ENCODE measurements at regions not wholly inside any gene's neighbourhood (a gene's known extent, or its start where the extent isn't known, plus 50 kb on each side); places are given as distances from the start of the nearest gene placed in this dataset.
"Not testable (repeated sequence)": the region's sequence is repeated elsewhere in the genome, so short reads cannot be mapped to it uniquely, and the experiment has no call there.

DNA sequence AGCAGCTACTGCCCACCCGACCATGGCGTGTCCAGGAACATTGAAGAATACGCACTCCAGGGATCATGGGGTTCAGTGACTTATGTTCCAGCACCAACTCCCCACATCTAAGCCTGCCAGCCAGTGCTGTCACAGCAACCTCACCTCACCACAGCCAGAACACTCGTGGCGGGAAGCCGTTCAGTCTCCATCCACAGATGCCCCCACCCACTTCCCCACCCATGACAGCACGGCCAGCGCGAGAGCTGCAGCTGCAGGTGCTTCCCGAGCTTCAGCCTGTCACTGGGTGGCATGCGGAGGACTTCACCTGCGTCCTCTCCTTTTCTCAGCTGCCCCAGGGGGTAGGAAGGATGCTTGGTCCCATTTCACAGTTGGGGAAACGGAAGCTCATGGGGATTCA is 50.3 kb downstream of the RBFOX3 start:
- H3K4me1 ChIP-seq (ENCODE audit: insufficient read depth, low read length) = peaks cover 18% of the 10 kb centered on the region
- no peaks in the 10 kb centered on the region for H3K36me3 ChIP-seq (ENCODE audit: insufficient read depth, low read length)
- no peaks in the 10 kb centered on the region for H3K9me3 ChIP-seq (ENCODE audit: low read length)
- no peak overlapping the region for H3K27ac ChIP-seq (ENCODE audit: low read depth, low read length)
- H3K9ac ChIP-seq (ENCODE audit: low read length) = no peak overlapping the region
- no peaks in the 10 kb centered on the region for H3K27me3 ChIP-seq (ENCODE audit: control insufficient read depth in 1 of 2, insufficient read depth in 2 of 2, low read length in 2 of 2)
- H3K4me3 ChIP-seq (ENCODE audit: low read depth in 1 of 2, low read length in 2 of 2) = no peak overlapping the region

DNA sequence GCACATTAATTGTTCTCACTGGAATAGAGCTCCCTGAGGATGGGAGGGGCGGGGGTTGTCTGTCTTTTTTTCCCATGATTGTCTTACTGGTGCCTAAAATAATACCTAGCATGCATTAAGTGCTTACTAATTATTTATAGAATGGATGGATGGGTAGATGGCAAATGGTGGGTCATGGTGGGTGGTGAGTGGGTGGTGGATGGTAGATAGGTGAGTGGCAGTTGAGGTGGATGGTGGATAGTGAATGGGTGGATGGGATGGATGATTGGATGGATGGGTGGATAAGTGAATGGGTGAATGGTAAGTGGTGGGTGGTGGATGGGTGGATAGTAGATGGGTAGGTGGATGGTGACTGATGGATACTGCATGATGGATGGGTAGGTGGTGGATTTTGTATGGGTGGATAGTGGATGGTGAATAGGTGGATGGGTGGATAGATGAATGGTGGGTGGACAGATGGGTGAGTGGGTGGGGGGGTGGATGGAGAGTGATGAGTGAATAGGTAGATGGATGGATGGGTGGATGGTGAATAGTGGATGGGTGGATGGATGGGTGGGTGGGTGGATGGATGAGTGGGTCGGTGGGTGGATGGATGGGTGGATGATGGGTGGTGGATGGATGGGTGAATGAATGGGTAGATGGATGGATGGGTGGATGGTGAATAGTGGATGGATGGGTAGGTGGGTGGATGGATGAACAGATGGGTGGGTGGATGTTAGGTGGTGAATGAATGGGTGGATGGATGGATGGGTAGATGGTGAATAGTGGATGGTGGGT is 51.6 kb downstream of the RBFOX3 start:
- Histone ChIP-seq H3K9me3 (ENCODE audit: low read length) (no peaks in the 10 kb centered on the region), H3K4me1 (ENCODE audit: insufficient read depth, low read length) (peaks cover 18% of the 10 kb centered on the region), H3K4me3 (ENCODE audit: low read depth in 1 of 2, low read length in 2 of 2) (no peak overlapping the region), H3K27me3 (ENCODE audit: control insufficient read depth in 1 of 2, insufficient read depth in 2 of 2, low read length in 2 of 2) (no peaks in the 10 kb centered on the region), H3K9ac (ENCODE audit: low read length) (no peak overlapping the region), H3K27ac (ENCODE audit: low read depth, low read length) (no peak overlapping the region), H3K36me3 (ENCODE audit: insufficient read depth, low read length) (no peaks in the 10 kb centered on the region)

DNA sequence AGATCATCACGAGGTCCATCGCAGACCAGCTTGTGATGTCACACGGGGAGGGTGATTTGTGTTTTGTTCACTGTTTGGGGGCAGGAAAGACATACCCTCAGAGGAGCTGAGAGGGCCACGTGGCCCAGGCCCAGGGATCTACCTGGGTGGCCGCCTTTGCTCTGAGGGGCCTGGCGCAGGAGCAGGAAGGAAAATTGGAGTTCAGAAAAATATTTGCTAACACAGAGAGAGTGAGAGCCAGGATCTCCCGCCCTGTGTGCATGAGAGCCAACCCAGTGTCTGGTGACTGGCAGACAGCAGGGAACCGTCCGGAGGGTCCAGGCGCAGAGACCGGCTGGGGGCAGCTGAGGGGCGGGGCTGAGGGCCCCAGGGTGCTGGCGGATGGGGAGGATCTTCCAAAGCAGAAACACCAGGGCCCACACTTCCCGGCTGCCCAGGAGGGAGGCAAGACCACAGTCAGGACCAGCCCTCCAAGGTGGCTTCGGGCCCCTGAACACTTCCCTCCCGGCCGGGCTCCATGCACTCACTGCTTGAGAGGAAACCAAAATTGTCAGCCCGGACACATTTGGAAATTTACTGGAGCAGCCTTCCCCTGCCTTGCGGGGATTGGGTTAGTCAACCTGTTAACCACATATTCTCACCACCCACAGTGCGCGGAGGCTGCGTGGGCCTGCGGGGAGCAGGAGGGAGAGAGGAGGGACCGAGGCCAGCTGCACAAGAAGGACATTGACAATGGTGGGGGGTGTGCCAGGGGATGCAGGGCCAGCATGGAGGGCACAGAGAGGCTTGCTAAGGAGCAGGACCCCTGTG is 52.6 kb downstream of the RBFOX3 start:
- Histone ChIP-seq H3K36me3 (ENCODE audit: insufficient read depth, low read length) (no peaks in the 10 kb centered on the region), H3K27ac (ENCODE audit: low read depth, low read length) (no peak overlapping the region), H3K4me3 (ENCODE audit: low read depth in 1 of 2, low read length in 2 of 2) (no peak overlapping the region), H3K4me1 (ENCODE audit: insufficient read depth, low read length) (peaks cover 18% of the 10 kb centered on the region), H3K9ac (ENCODE audit: low read length) (no peak overlapping the region), H3K9me3 (ENCODE audit: low read length) (no peaks in the 10 kb centered on the region), H3K27me3 (ENCODE audit: control insufficient read depth in 1 of 2, insufficient read depth in 2 of 2, low read length in 2 of 2) (no peaks in the 10 kb centered on the region)

DNA sequence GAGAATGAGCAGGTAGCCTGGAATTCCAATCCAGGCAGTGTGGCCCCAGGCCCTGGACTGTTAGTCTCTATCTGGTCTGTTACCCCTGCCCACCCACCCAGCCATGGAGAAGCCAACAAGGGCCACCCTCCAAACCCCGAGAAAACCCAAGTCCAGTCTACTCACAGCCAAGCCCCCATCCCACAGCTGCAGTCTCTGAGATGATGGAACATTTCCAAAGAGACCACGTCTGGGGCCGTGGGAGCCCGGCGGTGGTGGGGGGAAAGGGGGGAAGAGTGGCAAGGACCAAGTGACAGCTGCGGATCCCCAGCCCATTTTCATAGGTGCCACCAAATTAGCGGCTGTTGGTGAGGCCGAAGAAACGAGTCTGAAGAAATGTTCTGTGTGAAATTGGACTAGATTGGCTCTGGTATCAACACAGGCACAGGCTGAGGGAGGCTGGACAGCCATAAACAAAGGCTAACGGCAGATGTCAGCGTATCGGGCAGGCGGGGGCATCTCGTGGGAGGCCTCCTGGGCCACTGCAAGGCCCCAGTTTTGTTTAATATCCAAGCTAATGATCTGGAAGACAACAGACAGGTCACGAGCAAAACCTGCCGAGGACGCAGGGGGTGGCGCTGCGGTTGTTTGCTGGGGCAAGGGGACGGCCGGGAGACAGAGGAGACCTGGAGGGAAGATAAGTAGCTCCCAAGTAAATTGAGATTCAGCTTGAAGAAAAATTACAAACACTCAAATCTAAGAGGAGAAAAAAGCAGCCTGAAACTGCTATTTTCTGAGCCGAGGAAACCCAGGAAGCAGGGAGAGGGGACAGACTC is 53.4 kb downstream of the RBFOX3 start:
- H3K9ac ChIP-seq (ENCODE audit: low read length) = no peak overlapping the region
- H3K36me3 ChIP-seq (ENCODE audit: insufficient read depth, low read length) = no peaks in the 10 kb centered on the region
- H3K9me3 ChIP-seq (ENCODE audit: low read length) = no peaks in the 10 kb centered on the region
- no peak overlapping the region for H3K4me3 ChIP-seq (ENCODE audit: low read depth in 1 of 2, low read length in 2 of 2)
- no peaks in the 10 kb centered on the region for H3K27me3 ChIP-seq (ENCODE audit: control insufficient read depth in 1 of 2, insufficient read depth in 2 of 2, low read length in 2 of 2)
- no peak overlapping the region for H3K27ac ChIP-seq (ENCODE audit: low read depth, low read length)
- H3K4me1 ChIP-seq (ENCODE audit: insufficient read depth, low read length) = peaks cover 18% of the 10 kb centered on the region

DNA sequence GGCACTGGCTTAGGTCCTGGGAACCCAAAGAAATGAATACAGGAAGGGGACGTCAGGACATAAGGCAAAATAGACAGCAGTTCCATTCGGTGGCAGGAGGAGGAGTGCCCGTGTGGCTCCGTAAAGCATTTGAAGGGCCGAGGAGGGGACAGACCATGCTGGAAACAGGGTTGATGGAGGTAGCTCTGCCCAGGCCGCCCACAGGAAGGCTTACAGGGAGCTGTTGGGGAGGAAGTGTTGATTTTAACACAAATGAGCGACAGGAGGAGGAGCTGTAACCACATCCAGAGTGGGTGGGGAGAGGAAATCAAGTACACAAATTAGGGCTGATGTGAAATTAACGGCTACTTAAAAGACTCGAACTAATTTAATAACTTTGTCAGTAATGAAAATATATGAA is 54.6 kb downstream of the RBFOX3 start:
- Histone ChIP-seq H3K4me1 (ENCODE audit: insufficient read depth, low read length) (peaks cover 18% of the 10 kb centered on the region), H3K4me3 (ENCODE audit: low read depth in 1 of 2, low read length in 2 of 2) (no peak overlapping the region), H3K27ac (ENCODE audit: low read depth, low read length) (no peak overlapping the region), H3K9ac (ENCODE audit: low read length) (no peak overlapping the region), H3K27me3 (ENCODE audit: control insufficient read depth in 1 of 2, insufficient read depth in 2 of 2, low read length in 2 of 2) (no peaks in the 10 kb centered on the region), H3K36me3 (ENCODE audit: insufficient read depth, low read length) (no peaks in the 10 kb centered on the region), H3K9me3 (ENCODE audit: low read length) (no peaks in the 10 kb centered on the region)

DNA sequence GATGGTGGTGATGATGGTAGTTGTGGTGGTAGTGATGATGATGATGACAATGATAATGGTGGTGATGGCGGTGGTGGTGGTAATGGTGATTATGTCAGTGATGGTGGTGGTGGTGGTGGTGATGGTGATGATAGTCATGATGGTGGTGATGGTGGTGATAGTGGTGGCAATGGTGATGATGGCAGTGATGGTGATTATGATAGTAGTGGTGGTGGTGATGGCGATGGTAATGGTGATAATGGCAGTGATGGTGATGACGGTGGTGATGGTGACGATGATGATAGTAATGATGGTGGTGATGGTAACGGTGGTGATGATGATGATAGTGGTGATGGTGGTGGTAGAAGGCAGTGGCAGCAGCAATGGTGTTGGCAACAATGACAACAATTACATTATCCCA is 55.3 kb downstream of the RBFOX3 start:
- Histone ChIP-seq H3K9me3 (ENCODE audit: low read length) (no peaks in the 10 kb centered on the region), H3K27me3 (ENCODE audit: control insufficient read depth in 1 of 2, insufficient read depth in 2 of 2, low read length in 2 of 2) (no peaks in the 10 kb centered on the region), H3K4me3 (ENCODE audit: low read depth in 1 of 2, low read length in 2 of 2) (no peak overlapping the region), H3K36me3 (ENCODE audit: insufficient read depth, low read length) (no peaks in the 10 kb centered on the region), H3K27ac (ENCODE audit: low read depth, low read length) (no peak overlapping the region), H3K4me1 (ENCODE audit: insufficient read depth, low read length) (peaks cover 18% of the 10 kb centered on the region), H3K9ac (ENCODE audit: low read length) (no peak overlapping the region)

DNA sequence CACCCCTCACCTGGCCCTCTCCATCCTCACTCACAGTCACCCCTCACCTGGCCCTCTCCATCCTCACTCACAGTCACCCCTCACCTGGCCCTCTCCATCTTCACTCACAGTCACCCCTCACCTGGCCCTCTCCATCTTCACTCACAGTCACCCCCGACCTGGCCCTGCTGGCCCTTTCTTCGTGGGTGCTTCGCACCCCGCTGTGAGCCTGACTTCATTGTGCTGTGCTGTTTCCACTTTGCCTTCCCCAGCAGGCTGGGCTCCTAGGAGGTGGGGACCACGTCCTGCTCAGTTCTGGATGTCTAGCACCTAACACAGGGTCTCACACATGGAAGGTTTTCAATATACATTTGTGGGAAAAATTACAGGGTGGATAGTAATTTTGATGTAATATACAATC is 56.5 kb downstream of the RBFOX3 start:
- H3K36me3 ChIP-seq (ENCODE audit: insufficient read depth, low read length); H3K27ac ChIP-seq (ENCODE audit: low read depth, low read length); H3K4me3 ChIP-seq (ENCODE audit: low read depth in 1 of 2, low read length in 2 of 2); H3K9me3 ChIP-seq (ENCODE audit: low read length); H3K9ac ChIP-seq (ENCODE audit: low read length); H3K27me3 ChIP-seq (ENCODE audit: control insufficient read depth in 1 of 2, insufficient read depth in 2 of 2, low read length in 2 of 2): not testable (repeated sequence)
- H3K4me1 ChIP-seq (ENCODE audit: insufficient read depth, low read length) = peaks cover 17% of the 10 kb centered on the region

DNA sequence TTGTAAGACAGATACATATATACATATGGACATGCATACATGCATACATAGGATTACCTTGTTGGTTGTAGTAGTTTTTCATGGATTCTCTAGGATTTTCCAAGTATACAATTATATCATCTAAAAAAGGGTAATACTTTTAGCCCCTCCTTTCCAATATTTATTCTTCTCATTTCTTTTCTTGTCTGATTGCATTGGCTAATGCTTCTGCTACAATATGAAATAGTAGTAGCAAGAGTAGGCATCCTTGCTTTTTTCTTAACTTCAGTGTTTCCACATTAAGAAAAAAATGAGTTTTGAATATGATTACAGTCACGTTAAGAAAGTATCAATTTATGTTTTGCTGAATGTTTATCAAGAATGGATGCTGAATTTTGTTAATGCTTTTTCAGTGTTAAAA is 58.0 kb downstream of the RBFOX3 start:
- Histone ChIP-seq H3K9me3 (ENCODE audit: low read length) (no peaks in the 10 kb centered on the region), H3K27me3 (ENCODE audit: control insufficient read depth in 1 of 2, insufficient read depth in 2 of 2, low read length in 2 of 2) (no peaks in the 10 kb centered on the region), H3K4me1 (ENCODE audit: insufficient read depth, low read length) (peaks cover 3% of the 10 kb centered on the region), H3K9ac (ENCODE audit: low read length) (no peak overlapping the region), H3K36me3 (ENCODE audit: insufficient read depth, low read length) (no peaks in the 10 kb centered on the region), H3K27ac (ENCODE audit: low read depth, low read length) (no peak overlapping the region), H3K4me3 (ENCODE audit: low read depth in 1 of 2, low read length in 2 of 2) (no peak overlapping the region)

DNA sequence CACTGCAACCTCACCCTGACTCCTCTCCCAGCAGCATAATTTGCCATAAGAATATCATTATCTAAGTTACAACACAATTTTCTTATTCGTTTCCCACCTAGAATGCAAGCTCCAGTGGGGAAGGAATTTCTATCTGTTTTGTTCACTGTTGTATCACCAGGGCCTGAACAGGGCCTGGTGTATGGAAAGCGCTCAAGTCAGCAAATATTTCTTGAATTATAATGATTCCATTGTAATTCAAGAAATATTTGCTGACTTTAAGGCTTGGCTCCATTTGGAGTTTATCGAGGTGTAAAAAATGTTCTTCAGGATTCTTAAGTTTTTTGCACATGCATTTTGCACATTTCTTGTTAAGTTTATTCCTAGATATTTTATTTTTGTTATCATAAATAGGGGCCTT is 58.4 kb downstream of the RBFOX3 start:
- H3K27me3 ChIP-seq (ENCODE audit: control insufficient read depth in 1 of 2, insufficient read depth in 2 of 2, low read length in 2 of 2) = no peaks in the 10 kb centered on the region
- H3K4me1 ChIP-seq (ENCODE audit: insufficient read depth, low read length) = no peaks in the 10 kb centered on the region
- H3K27ac ChIP-seq (ENCODE audit: low read depth, low read length) = no peak overlapping the region
- H3K36me3 ChIP-seq (ENCODE audit: insufficient read depth, low read length) = no peaks in the 10 kb centered on the region
- H3K9ac ChIP-seq (ENCODE audit: low read length) = no peak overlapping the region
- no peaks in the 10 kb centered on the region for H3K9me3 ChIP-seq (ENCODE audit: low read length)
- no peak overlapping the region for H3K4me3 ChIP-seq (ENCODE audit: low read depth in 1 of 2, low read length in 2 of 2)

DNA sequence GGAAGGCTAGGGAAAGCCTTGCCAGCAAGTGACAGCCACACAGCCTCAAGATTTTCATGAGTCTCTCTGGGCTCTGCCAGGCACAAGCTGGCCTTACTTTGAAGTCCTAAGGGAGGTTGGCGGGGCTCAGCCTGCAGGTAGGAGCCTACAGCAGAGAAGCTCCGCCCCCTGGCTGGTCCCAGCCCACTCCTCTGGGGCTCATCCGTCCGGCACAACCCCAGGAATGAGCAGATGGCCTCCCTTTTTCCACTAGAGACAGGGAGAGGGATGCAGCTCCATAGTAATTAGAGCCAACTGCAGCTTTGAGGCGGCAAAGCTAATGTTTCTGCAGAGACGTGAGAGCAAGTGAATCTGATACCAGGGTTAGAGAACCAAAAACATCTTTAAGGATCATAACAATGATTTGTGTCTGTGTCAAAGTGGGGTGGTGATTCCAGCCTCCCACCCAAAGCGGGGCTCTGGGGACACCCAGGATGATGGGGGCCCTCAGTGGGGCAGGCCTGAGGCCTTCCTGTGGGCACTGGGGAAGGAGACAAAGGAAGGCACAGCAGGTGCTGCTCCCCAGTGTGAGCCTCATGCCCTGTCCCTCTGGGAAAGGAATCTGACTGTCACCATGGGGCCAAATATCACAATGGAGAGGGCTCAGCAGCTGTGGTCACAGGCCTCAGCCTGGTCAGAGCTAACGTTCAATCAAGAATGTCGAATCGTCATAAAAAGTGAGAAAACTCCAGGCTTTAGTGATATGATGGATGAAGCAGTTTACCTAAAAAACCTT is 61.5 kb downstream of the RBFOX3 start:
- H3K36me3 ChIP-seq (ENCODE audit: insufficient read depth, low read length) = no peaks in the 10 kb centered on the region
- no peak overlapping the region for H3K9ac ChIP-seq (ENCODE audit: low read length)
- H3K27me3 ChIP-seq (ENCODE audit: control insufficient read depth in 1 of 2, insufficient read depth in 2 of 2, low read length in 2 of 2) = no peaks in the 10 kb centered on the region
- H3K9me3 ChIP-seq (ENCODE audit: low read length) = no peaks in the 10 kb centered on the region
- no peaks in the 10 kb centered on the region for H3K4me1 ChIP-seq (ENCODE audit: insufficient read depth, low read length)
- no peak overlapping the region for H3K27ac ChIP-seq (ENCODE audit: low read depth, low read length)
- H3K4me3 ChIP-seq (ENCODE audit: low read depth in 1 of 2, low read length in 2 of 2) = no peak overlapping the region

DNA sequence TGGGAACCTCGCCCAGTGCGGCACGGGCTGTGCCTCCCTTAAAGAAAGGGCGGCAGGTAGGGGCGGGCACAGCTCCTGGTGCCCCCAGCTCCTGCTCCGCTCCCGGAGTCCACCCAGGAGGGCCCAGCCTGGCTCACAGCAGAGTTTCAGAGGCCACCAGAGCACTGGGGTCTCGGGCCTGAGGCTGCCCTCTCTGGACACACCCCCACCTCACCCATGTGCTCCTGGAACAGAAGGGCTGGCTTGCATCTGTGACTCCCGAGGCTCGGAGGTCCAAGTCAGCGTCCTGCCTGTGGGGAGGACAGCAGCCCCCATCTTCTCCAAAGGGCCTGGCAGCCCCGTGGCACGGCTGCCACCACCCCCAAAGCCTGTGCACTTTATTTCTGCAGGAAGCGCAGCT is 62.7 kb downstream of the RBFOX3 start:
- no peak overlapping the region for H3K9ac ChIP-seq (ENCODE audit: low read length)
- no peaks in the 10 kb centered on the region for H3K9me3 ChIP-seq (ENCODE audit: low read length)
- H3K27ac ChIP-seq (ENCODE audit: low read depth, low read length) = no peak overlapping the region

More for the DNA sequence above, 62.7 kb downstream of the RBFOX3 start:
- Histone ChIP-seq H3K36me3 (ENCODE audit: insufficient read depth, low read length) (no peaks in the 10 kb centered on the region), H3K27me3 (ENCODE audit: control insufficient read depth in 1 of 2, insufficient read depth in 2 of 2, low read length in 2 of 2) (no peaks in the 10 kb centered on the region), H3K4me1 (ENCODE audit: insufficient read depth, low read length) (peaks cover 8% of the 10 kb centered on the region), H3K4me3 (ENCODE audit: low read depth in 1 of 2, low read length in 2 of 2) (no peak overlapping the region)

Measured in muscle layer of colon (tissue), 2 donors.